Astrocyte (in vitro differentiated cells and primary cell): ENCODE measurements at regions not wholly inside any gene's neighbourhood (a gene's known extent, or its start where the extent isn't known, plus 50 kb on each side); places are given as distances from the start of the nearest gene placed in this dataset.

Experiments
- DNase-seq: peaks from one replicate; pipeline ENCODE4 v3.0.0-alpha.2; 2010; ENCODE audit warnings: low read depth
- FAIRE-seq: peaks from 2 replicates; lab custom pipeline; 2011; peaks lifted over from hg19 to GRCh38; lab: Jason Lieb, UNC
- H2AFZ ChIP-seq: 2 replicates; pipeline ENCODE4 v1.6.0; 2012; ENCODE audit warnings: low read depth, low read length, inconsistent platforms
- H3K27ac ChIP-seq: 2 replicates; pipeline ENCODE4 v1.5.1; 2011; ENCODE audit warnings: low read depth, low read length, inconsistent platforms
- H3K27me3 ChIP-seq: 2 replicates; pipeline ENCODE4 v1.6.0; 2011; ENCODE audit warnings: low read length, inconsistent platforms; ENCODE audit not compliant: insufficient read depth
- H3K36me3 ChIP-seq: 2 replicates; pipeline ENCODE4 v1.5.1; 2011; ENCODE audit warnings: low read length, inconsistent platforms; ENCODE audit not compliant: insufficient read depth
- H3K4me1 ChIP-seq: 2 replicates; pipeline ENCODE4 v1.5.1; 2011; ENCODE audit warnings: low read length, inconsistent platforms; ENCODE audit not compliant: insufficient read depth
- H3K4me2 ChIP-seq: 2 replicates; pipeline ENCODE4 v1.6.0; 2012; ENCODE audit warnings: low read length, inconsistent platforms
- H3K4me3 ChIP-seq: 2 replicates; pipeline ENCODE4 v1.5.1; 2011; ENCODE audit warnings: low read depth, mild to moderate bottlenecking, low read length, inconsistent platforms; ENCODE audit not compliant: insufficient read depth
- H3K79me2 ChIP-seq: 2 replicates; pipeline ENCODE4 v1.6.0; 2012; ENCODE audit warnings: mild to moderate bottlenecking, low read length, inconsistent platforms; ENCODE audit not compliant: insufficient read depth
- H3K9ac ChIP-seq: 2 replicates; pipeline ENCODE4 v1.6.0; 2012; ENCODE audit warnings: mild to moderate bottlenecking, low read length, inconsistent platforms
- H3K9me3 ChIP-seq: 2 replicates; pipeline ENCODE4 v1.5.1; 2012; ENCODE audit warnings: low read depth, mild to moderate bottlenecking, low read length, inconsistent platforms; ENCODE audit not compliant: insufficient read depth
- H4K20me1 ChIP-seq: 2 replicates; pipeline ENCODE4 v1.6.0; 2012; ENCODE audit warnings: low read length, inconsistent platforms; ENCODE audit not compliant: insufficient read depth
- H3K27ac Mint-ChIP-seq: one replicate; pipeline ENCODE4 v1.8.0; 2021; ENCODE audit warnings: mild to moderate bottlenecking, mixed read lengths; ENCODE audit not compliant: unreplicated experiment
- H3K27me3 Mint-ChIP-seq: one replicate; pipeline ENCODE4 v1.8.0; 2021; ENCODE audit warnings: low read depth, mixed read lengths; ENCODE audit not compliant: unreplicated experiment
- H3K36me3 Mint-ChIP-seq: one replicate; pipeline ENCODE4 v1.8.0; 2021; ENCODE audit warnings: low read depth, mixed read lengths; ENCODE audit not compliant: unreplicated experiment
- H3K4me1 Mint-ChIP-seq: one replicate; pipeline ENCODE4 v1.8.0; 2021; ENCODE audit warnings: low read depth, mixed read lengths; ENCODE audit not compliant: unreplicated experiment
- H3K4me3 Mint-ChIP-seq: one replicate; pipeline ENCODE4 v1.8.0; 2021; ENCODE audit warnings: mild to moderate bottlenecking, moderate library complexity, mixed read lengths; ENCODE audit not compliant: unreplicated experiment
- H3K9me3 Mint-ChIP-seq: one replicate; pipeline ENCODE4 v1.8.0; 2021; ENCODE audit warnings: mild to moderate bottlenecking, mixed read lengths; ENCODE audit not compliant: unreplicated experiment
- EZH2 ChIP-seq: IDR thresholded peaks from 2 replicates; pipeline ENCODE4 v1.6.1; 2012; ENCODE audit warnings: mild to moderate bottlenecking, low read length, inconsistent platforms; ENCODE audit not compliant: insufficient read depth
- TF ChIP-seq, protein P1 (sequence below): IDR thresholded peaks from 2 replicates; pipeline ENCODE4 v1.5.1; 2011; ENCODE audit warnings: low read depth, mild to moderate bottlenecking, inconsistent platforms, low read length, moderate library complexity; ENCODE audit not compliant: insufficient read depth

DNA sequence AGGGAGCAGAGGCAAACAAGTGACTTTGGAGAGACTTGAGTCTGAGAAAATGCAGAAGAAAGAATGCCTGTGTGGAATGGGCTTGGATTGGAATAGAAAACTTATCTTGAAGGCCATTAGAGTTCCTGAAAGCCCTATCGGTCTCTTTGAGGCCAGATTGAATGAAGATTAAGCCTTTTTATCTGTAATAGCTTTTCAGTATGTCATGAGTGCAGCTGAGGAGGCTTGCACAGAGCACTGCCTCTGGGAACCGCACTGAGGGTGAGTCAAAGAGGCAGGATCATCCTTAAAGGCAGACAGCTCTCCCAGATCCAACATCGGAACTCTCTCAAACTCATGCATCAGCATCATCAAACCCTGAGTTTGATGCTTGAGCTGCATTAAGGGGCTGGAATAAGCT is 515.2 kb downstream of the NTRK3 start:
- Mint-ChIP-seq H3K27me3 (no peaks in the 10 kb centered on the region), H3K9me3 (peaks cover 3% of the 10 kb centered on the region), H3K27ac (no peak overlapping the region), H3K36me3 (no peaks in the 10 kb centered on the region), H3K4me3 (no peak overlapping the region), H3K4me1 (peaks cover 42% of the 10 kb centered on the region)
- H3K4me3 ChIP-seq: no peak overlapping the region
- FAIRE-seq: no peak
- no peaks in the 10 kb centered on the region for H3K36me3 ChIP-seq
- H3K79me2 ChIP-seq: no peaks in the 10 kb centered on the region
- H2AFZ ChIP-seq: no peak overlapping the region
- no peak for DNase-seq
- no peaks in the 10 kb centered on the region for H4K20me1 ChIP-seq
- no peak for TF ChIP-seq EZH2
- TF ChIP-seq, protein P1, sequence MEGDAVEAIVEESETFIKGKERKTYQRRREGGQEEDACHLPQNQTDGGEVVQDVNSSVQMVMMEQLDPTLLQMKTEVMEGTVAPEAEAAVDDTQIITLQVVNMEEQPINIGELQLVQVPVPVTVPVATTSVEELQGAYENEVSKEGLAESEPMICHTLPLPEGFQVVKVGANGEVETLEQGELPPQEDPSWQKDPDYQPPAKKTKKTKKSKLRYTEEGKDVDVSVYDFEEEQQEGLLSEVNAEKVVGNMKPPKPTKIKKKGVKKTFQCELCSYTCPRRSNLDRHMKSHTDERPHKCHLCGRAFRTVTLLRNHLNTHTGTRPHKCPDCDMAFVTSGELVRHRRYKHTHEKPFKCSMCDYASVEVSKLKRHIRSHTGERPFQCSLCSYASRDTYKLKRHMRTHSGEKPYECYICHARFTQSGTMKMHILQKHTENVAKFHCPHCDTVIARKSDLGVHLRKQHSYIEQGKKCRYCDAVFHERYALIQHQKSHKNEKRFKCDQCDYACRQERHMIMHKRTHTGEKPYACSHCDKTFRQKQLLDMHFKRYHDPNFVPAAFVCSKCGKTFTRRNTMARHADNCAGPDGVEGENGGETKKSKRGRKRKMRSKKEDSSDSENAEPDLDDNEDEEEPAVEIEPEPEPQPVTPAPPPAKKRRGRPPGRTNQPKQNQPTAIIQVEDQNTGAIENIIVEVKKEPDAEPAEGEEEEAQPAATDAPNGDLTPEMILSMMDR: no peak
- no peak overlapping the region for H3K9ac ChIP-seq
- H3K4me1 ChIP-seq: peaks cover 20% of the 10 kb centered on the region
- no peak overlapping the region for H3K4me2 ChIP-seq
- no peak overlapping the region for H3K27ac ChIP-seq
- H3K9me3 ChIP-seq: no peaks in the 10 kb centered on the region
- no peaks in the 10 kb centered on the region for H3K27me3 ChIP-seq

DNA sequence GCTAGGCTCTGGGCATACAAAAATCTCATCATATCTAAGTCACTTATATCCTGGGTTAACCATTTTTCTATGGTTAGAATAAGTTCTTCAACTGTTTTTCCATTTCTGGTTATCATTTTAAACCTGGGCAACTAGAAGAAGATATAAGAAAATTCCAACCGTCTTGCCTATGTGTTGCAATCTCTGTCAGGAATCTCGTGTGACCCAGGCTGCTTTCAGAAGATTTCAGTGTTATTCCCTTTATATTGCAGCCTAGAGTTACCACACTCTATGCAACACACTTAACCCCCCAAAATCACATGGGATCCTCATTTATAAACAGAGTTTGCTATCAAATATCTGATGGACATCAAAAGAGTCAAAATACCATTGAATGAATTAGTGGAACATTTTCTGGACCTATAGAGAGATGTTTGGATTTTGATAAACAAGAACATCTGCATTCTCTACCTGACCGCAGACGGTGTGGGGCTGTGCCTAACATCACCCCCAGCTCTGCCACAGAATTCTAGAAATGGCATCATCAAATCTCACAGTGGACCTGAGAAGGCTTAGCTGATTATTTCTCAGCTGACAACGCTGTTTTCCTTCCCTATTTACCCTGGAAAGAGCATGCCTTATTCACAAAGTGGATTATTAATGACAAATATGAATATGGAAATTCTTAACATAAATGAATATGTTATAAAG is 515.7 kb downstream of the NTRK3 start:
- Histone ChIP-seq H3K27ac (no peak overlapping the region), H2AFZ (no peak overlapping the region), H3K36me3 (no peaks in the 10 kb centered on the region), H3K9ac (no peak overlapping the region), H3K79me2 (no peaks in the 10 kb centered on the region), H4K20me1 (no peaks in the 10 kb centered on the region), H3K9me3 (no peaks in the 10 kb centered on the region), H3K27me3 (no peaks in the 10 kb centered on the region), H3K4me3 (no peak overlapping the region), H3K4me1 (peaks cover 26% of the 10 kb centered on the region), H3K4me2 (no peak overlapping the region)
- H3K9me3 Mint-ChIP-seq: peaks cover 3% of the 10 kb centered on the region
- no peak overlapping the region for H3K4me3 Mint-ChIP-seq
- DNase-seq (no peak), FAIRE-seq (peak; percentile 59)
- H3K27ac Mint-ChIP-seq: no peak overlapping the region
- peaks cover 48% of the 10 kb centered on the region for H3K4me1 Mint-ChIP-seq
- no peaks in the 10 kb centered on the region for H3K27me3 Mint-ChIP-seq
- TF ChIP-seq, protein P1: no peak
- no peak for TF ChIP-seq EZH2
- no peaks in the 10 kb centered on the region for H3K36me3 Mint-ChIP-seq

DNA sequence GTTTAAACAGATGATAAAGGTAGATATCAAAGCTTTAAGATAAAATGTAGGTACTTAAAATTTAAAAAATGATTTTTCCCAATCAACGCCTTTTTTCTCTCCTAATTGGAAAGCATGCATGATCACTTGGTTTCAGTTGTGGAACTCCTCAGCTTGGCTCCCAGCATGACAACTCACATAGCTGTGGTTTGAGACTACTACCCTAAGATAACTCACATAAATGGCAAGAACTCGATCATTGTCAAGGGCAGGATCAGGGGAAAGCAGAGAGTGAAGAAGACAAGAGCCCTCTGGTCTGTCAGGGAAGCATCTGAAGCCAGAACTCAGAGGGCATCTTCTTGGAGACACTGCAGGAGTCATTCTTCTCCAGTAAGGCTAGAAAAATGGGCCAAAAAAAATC is 516.7 kb downstream of the NTRK3 start:
- Mint-ChIP-seq H3K27ac (peak overlapping the region; percentile 90), H3K4me3 (no peak overlapping the region), H3K27me3 (no peaks in the 10 kb centered on the region), H3K4me1 (peaks cover 54% of the 10 kb centered on the region), H3K36me3 (no peaks in the 10 kb centered on the region), H3K9me3 (peaks cover 3% of the 10 kb centered on the region)
- Histone ChIP-seq H3K4me1 (peaks cover 32% of the 10 kb centered on the region), H3K27me3 (no peaks in the 10 kb centered on the region), H4K20me1 (no peaks in the 10 kb centered on the region), H3K36me3 (no peaks in the 10 kb centered on the region), H2AFZ (no peak overlapping the region), H3K79me2 (no peaks in the 10 kb centered on the region), H3K4me2 (no peak overlapping the region), H3K27ac (no peak overlapping the region), H3K4me3 (no peak overlapping the region), H3K9me3 (no peaks in the 10 kb centered on the region), H3K9ac (no peak overlapping the region)
- TF ChIP-seq EZH2: no peak
- TF ChIP-seq, protein P1: no peak
- peak; percentile 65 for DNase-seq
- FAIRE-seq: no peak
